SK-N-SH (cell line): ENCODE measurements at regions not wholly inside any gene's neighbourhood (a gene's known extent, or its start where the extent isn't known, plus 50 kb on each side); places are given as distances from the start of the nearest gene placed in this dataset.

Source experiments
- EP300 ChIP-seq, 2 experiments: IDR thresholded peaks; 2 replicates each; pipeline versions ENCODE4 v1.4.0 to v1.6.1; 2012; ENCODE audit warnings: borderline replicate concordance in 1 of 2, low read depth in 1 of 2, low read length in 1 of 2
- EZH2phosphoT487 ChIP-seq: fragments of 200-600 bp; sonication (generic); IDR thresholded peaks from 2 replicates; pipeline ENCODE4 v1.6.1; 2017; ENCODE audit warnings: low read depth, mixed run types, mild to moderate bottlenecking, antibody characterized with exemption, moderate library complexity, borderline replicate concordance
- TAF1 ChIP-seq: IDR thresholded peaks from 2 replicates; pipeline ENCODE4 v1.6.1; 2012; ENCODE audit warnings: low read depth, mild to moderate bottlenecking, low read length, moderate library complexity, borderline replicate concordance
- YY1 ChIP-seq: IDR thresholded peaks from 2 replicates; pipeline ENCODE4 v1.4.0; 2012; ENCODE audit warnings: low read depth, mild to moderate bottlenecking
- TF ChIP-seq, protein P1 (sequence below): fragments of 150-350 bp; IDR thresholded peaks from 2 replicates; pipeline ENCODE4 v1.6.1; 2017; ENCODE audit warnings: antibody characterized with exemption, low read length, low read depth, borderline replicate concordance

DNA sequence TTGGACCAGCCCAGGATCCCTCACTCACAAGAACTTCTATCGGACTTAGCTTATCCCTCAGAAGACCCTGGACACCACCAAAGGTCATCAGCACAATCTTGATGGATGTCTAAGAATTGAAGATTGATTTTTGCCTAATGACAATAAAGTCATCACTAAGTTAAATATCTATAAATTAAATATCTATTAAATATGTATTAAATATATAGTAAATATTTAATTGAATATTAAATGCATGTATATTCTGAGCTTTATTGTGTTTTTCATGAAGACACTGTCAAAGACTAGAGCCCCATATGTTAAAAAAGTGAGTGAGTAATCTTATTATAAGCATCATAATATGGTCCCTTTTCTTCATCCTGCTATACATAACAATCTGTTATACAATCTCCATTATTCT lies 751.1 kb downstream of the KCNJ2 start:
- TF ChIP-seq EP300 (IDR thresholded peaks at IDR 0.05; ENCODE audit: borderline replicate concordance in 1 of 2, low read depth in 1 of 2, low read length in 1 of 2) (no peak), YY1 (no peak), EZH2phosphoT487 (no peak), TAF1 (no peak)
- TF ChIP-seq, protein P1, sequence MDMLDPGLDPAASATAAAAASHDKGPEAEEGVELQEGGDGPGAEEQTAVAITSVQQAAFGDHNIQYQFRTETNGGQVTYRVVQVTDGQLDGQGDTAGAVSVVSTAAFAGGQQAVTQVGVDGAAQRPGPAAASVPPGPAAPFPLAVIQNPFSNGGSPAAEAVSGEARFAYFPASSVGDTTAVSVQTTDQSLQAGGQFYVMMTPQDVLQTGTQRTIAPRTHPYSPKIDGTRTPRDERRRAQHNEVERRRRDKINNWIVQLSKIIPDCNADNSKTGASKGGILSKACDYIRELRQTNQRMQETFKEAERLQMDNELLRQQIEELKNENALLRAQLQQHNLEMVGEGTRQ, result no peak
